HG03097 (cell line): ENCODE measurements at regions not wholly inside any gene's neighbourhood (a gene's known extent, or its start where the extent isn't known, plus 50 kb on each side); places are given as distances from the start of the nearest gene placed in this dataset.
"Not testable (repeated sequence)": the region's sequence is repeated elsewhere in the genome, so short reads cannot be mapped to it uniquely, and the experiment has no call there.

Source experiments
- ATAC-seq: cut with Tn5 transposase; IDR thresholded peaks from one replicate; pipeline ENCODE4 v1.9.1; 2021; ENCODE audit not compliant: unreplicated experiment, low FRiP score

DNA sequence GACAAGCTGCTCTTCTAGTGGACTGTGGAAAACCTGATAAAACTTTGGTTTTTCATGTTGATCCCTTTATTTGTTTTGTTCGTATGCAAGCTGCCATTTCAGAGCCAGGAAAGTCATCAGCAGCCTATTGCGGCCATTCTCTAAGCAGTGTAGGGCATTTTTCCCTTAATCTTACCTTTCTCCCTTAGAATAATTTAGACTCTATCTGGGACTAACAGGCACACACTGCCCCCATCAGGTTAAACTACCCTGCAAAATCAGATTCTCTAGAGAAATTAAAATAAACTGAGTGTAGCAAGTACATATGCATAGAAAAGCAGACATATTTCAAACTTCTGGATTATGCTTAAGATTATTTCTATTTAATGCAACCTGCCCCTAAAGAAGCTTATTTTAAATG lies 347.5 kb downstream of the METTL4 start:
- no peak for ATAC-seq

DNA sequence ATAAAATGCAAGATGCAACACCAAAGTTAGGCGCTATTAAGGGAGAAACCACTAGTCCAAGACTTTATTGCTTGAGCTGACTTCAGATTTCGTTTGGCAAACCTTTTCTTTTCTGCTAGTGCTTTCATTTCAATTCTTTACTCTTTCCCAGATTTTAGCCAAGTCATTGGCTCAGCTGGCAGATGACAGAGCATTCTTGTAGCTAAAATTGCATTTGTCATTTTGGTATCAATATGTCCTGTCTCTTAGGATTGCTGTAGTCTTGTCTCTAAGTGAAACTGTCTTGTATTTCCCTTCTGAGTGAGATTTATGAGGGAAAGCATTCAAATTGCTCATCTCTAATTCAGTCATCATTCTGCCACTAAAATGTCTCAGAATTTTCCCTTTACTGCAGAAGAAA lies 335.1 kb downstream of the METTL4 start:
- no peak for ATAC-seq

- no peak for ATAC-seq
Observed at GRCh38 chr18:2237706-2238105, 333.6 kb downstream of the METTL4 start.

- ATAC-seq: no peak
Observed at GRCh38 chr18:2240311-2240705, 331.0 kb downstream of the METTL4 start.

GRCh38 chr18:2244641-2245040 lies 326.7 kb downstream of the METTL4 start:
- ATAC-seq: no peak

GRCh38 chr18:2247101-2247500 lies 324.2 kb downstream of the METTL4 start:
- not testable (repeated sequence) for ATAC-seq

DNA sequence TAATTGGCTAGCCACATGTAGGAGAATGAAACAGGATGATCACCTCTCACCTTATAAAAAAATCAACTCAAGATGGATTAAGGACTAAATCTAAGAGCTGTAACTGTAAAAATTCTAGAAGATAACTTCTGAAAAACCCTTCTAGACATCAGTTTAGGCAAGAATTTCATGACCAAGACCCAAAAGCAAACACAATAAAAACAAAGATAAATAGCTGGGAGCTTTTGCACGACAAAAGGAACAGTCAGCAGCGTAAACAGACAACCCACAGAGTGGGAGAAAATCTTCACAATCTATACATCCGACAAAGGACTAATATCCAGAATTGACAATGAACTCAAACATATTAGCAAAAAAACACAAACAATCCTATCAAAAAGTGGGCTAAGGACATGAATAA lies 316.3 kb downstream of the METTL4 start:
- no peak for ATAC-seq

DNA sequence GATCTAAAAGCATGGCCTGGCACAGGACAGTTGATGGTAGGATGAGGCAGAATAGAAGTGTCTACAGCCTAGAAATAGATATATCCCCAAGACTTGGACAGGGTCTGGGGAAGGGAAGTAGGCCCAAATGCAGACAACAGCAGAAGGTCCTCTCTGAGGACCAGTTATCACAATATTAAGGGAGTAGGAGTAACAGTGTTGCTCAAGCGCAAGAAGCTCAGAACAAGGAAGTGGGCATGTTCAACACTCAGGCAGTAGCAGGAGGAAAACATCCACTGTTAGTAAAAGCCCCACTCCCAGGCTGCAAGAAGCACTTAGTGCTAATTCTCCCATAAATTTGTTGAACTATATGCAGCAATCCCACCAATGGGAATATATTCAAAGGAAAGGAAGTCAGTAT lies 314.7 kb downstream of the METTL4 start:
- no peak for ATAC-seq

- ATAC-seq: no peak
Observed at GRCh38 chr18:2258954-2259353, 312.4 kb downstream of the METTL4 start.

DNA sequence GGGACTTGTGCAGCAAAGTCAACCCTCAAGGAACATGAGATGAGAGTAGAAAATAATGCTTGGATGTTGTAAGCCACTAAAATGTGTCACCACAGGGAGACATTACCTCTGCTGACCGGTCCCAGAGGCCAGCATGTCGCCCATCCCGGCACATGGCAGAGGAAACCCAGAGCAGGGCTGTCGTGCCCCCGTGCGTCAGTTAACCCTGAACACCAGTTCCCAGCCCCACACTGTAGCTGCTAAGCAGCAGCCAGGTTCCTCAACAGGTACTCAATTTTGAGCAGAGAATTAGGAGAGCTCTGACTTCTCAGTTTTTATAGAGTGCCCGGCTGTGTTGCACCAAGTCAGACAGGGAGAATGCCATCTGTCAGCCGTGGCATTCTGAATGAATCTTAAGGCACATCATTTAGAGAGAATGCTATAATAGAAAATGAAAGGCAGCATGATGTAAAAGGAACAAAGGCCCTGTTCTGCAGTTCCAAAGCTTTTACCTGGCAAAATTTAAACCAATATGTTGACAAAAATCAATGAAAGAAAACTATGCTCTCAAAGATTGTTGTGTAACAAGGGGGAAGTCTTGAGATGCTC lies 307.9 kb downstream of the METTL4 start:
- no peak for ATAC-seq

DNA sequence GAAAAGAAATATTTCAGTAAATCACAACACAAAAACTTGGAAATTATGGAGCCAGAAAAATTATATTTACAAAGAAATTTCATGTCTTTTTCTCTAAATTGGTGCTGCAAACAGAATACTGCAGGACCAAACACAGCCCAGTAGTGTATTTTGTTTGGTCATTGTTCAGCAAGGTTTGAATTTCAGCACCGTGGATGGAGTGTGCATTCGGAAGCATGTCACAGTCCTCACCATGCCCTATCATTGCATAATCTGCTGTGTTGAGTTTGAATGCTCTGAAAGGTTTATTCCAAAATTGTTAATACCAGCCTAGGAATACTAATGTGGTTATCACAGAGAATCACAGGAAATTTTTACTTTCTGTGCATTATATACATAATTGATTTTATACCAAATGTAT lies 296.7 kb downstream of the METTL4 start:
- ATAC-seq: no peak

GRCh38 chr18:2281086-2281485 lies 290.2 kb downstream of the METTL4 start:
- no peak for ATAC-seq

- no peak for ATAC-seq
Observed at GRCh38 chr18:2281523-2282199, 289.6 kb downstream of the METTL4 start.

DNA sequence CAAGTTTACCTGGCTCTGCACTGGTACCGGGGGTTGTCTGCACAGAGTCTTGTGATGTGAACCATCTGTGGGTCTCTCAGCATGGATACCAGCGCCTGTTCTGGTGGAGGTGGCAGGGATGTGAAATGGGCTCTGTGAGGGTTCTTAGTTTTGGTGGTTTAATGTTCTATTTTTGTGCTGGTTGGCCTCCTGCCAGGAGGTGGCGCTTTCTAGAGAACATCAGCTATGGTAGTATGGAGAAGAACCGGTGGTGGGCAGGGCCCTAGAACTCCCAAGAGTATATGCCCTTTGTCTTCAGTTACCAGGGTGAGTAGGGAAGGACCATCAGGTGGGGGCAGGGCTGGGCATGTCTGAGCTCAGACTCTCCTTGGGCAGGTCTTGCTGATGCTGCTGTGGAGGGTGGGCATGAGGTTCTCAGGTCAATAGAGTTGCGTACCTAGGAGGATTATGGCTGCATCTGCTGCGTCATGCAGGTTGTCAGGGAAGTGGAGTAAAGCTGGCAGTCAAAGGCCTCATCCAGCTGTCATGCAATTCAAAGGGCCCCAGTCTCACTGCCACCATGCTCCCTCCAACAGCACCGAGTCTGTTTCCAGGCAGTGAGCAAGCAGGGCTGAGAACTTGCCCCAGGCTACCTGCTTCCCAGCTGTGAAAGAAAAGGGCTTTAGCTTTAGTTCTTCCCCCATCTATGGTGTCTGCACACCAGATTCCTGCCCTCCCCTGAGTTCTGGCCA lies 278.0 kb downstream of the METTL4 start:
- ATAC-seq: no peak

GRCh38 chr18:2301316-2301715 lies 270.0 kb downstream of the METTL4 start:
- no peak for ATAC-seq

DNA sequence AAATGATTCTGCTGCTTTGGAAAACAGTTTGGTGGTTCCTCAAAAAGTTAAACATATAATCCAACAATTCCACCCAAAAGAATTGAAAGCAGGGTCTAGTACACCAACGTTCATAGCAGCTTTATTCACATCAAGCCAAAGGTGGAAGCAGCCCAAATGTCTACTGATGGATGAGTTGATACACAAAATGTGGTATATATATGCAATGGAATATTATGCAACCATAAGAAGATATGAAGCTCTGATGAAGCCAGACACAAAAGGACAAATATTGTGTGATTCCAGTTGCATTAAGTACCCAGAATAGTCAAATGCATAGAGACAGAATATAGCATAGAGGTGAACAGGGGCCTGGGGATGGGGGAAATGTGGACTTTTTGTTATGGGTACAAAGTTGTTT lies 269.3 kb downstream of the METTL4 start:
- ATAC-seq: no peak

GRCh38 chr18:2302628-2303516 lies 268.4 kb downstream of the METTL4 start:
- no peak for ATAC-seq

GRCh38 chr18:2303517-2304238 lies 267.6 kb downstream of the METTL4 start:
- ATAC-seq: no peak

DNA sequence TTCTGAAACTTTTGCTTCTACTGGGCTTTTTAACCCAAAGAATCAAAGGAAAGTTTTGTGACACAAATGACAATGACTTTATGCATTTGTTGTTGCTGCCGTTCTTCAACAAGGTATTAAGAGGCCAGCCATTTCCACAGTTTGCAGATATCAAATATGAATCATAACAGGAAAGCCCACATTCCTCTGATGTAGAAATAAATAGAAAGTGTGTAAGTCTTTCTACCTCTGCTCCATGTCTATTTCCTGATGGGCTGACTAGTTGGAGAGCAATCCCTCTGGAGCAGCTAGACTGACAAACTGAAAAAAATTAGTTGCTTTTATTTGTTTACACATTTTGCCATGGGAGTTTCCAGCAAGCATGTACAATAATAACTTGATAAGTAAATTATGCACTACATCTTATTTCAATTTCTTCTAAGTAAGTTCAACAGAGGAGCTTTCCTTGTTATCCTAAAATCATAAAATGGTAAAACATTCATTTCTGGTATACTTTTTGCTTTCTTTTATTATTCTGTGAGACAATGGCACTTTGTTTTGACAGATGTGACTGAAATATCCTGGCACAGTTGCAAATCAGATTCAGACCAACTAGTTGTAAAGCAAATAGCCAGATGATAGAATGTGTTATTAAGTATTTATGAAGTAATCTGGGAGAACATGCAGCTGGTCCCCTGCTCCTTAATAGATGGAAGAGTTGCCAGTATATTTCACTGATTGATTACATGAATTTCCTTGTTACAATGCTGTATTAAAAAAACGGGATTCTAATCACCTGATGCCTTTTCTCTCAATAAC lies 266.7 kb downstream of the METTL4 start:
- no peak for ATAC-seq

DNA sequence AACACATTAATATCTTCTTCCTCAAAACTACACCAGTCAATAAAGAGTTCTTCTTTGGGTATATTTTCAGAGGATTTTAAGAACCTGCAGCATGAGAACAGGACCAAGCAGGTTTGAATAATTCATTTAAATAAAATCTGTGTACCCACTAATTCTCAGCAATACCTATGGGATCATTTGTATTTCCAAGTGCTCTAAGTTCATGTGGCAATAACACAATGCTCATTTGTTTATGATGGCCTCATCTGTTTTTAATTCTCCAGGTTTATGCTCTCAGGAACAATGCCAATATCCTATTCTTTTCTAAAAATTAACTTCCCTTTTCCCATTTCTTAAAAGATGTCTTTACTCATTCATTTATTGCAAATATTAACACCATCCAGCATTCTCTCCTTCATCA lies 264.7 kb downstream of the METTL4 start:
- no peak for ATAC-seq
